ENCODE measurements at regions not wholly inside any gene's neighbourhood (a gene's known extent, or its start where the extent isn't known, plus 50 kb on each side); places are given as distances from the start of the nearest gene placed in this dataset.

DNA sequence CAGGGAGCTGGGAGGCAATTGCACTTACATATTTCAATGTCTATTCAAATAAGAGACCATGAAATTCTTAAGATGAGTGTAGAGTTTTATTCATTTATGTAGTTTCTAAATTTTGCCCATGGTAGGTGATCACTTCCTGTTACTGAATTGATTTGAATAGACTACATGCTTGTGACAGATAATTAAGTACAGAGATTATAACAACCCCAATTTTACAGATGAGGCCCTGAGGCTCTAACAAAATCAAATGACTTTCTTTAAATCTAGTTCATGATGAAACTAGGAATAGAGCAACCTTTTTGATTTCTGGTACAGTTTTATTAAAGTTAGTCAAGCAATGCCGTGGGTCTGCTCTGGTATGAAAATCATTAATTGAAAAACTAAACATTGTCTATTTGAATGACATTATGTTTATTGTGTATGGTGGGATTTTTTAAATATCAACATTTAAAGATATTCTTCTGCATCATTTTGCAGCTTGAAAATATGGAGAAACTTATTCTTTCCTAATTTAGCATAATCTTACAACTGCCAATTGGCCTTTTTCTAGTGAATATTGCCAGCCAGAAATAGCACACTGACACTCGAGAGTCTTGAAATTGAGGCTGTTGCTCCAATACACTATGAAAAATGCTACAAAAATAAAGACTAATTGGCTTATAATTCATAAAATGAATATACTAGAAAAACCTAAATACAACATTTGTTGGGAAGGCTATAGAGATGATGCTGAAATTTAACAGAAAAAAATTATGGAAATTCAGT, 308.9 kb downstream of the SLC6A15 start:
- H3K4me3 ChIP-seq (ENCODE audit: low read depth, low read length) = no peak overlapping the region
- TF ChIP-seq, protein P1, sequence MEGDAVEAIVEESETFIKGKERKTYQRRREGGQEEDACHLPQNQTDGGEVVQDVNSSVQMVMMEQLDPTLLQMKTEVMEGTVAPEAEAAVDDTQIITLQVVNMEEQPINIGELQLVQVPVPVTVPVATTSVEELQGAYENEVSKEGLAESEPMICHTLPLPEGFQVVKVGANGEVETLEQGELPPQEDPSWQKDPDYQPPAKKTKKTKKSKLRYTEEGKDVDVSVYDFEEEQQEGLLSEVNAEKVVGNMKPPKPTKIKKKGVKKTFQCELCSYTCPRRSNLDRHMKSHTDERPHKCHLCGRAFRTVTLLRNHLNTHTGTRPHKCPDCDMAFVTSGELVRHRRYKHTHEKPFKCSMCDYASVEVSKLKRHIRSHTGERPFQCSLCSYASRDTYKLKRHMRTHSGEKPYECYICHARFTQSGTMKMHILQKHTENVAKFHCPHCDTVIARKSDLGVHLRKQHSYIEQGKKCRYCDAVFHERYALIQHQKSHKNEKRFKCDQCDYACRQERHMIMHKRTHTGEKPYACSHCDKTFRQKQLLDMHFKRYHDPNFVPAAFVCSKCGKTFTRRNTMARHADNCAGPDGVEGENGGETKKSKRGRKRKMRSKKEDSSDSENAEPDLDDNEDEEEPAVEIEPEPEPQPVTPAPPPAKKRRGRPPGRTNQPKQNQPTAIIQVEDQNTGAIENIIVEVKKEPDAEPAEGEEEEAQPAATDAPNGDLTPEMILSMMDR (IDR thresholded peaks at IDR 0.05; ENCODE audit: low read depth, low read length, missing control alignments) = no peak

DNA sequence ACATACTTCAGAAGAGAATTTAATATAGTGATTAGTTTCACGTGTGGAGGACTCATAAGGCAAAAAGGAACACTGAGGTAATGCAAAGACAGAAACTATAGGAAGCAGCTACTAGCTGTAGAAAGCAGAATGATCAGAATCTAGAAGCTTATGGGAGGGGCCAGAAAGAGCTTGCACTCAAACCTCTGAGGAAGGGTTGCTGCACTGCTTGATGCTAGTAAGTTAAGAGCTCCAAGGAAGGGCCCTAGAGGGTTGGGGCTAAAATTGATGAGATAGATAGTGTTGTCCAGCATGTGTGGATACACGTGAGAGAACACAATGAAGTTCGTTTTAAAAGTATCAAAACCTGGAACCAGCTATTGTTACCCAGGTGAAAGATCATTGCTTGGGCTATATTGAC, 311.1 kb downstream of the SLC6A15 start:
- no peak for DNase-seq (ENCODE audit: low read depth)
- TF ChIP-seq, protein P1 (IDR thresholded peaks at IDR 0.05; ENCODE audit: low read depth, low read length, missing control alignments) = no peak
- no peak overlapping the region for H3K4me3 ChIP-seq (ENCODE audit: low read depth, low read length)

More for the DNA sequence above, 308.9 kb downstream of the SLC6A15 start:
- DNase-seq (ENCODE audit: low read depth) = no peak

DNA sequence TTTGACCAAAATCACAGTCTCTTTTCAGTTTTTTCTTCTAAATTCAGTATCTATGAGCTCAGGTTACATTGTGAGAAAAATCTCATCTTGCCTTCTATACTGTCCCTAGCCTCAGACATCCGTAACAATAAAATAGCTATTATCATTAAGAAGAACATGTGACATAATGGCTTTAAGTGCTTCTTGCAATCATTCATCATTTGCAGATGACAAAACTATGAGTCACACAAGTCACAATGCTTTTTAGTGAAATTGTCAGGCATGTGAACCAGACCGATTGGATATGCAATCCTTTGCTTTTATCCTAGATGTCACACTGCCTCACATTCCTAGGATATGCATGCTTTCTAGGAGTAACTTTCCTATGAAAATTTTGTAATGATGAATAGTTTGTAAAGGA, 313.1 kb downstream of the SLC6A15 start:
- H3K4me3 ChIP-seq (ENCODE audit: low read depth, low read length) = no peak overlapping the region
- TF ChIP-seq, protein P1 (IDR thresholded peaks at IDR 0.05; ENCODE audit: low read depth, low read length, missing control alignments) = no peak
- no peak for DNase-seq (ENCODE audit: low read depth)

DNA sequence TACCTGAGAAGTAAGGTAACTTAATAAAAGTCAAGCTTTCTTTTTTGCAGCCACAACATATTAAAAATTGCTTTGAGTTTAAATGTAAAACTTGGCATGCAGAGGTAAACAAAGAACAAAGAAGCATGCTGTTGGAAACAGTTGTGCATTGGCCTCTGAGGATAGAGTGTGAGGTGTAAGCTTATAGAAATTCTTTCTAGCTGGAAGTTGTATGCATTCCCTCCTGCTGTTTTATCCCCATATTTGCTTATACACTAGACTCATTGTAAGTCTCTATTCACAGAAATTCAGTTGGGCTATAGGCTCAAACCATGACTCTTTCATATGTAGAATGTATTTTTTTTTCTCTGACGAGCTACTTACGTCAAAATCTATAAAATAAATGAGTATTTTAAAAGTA, 316.3 kb downstream of the SLC6A15 start:
- no peak overlapping the region for H3K4me3 ChIP-seq (ENCODE audit: low read depth, low read length)
- no peak for DNase-seq (ENCODE audit: low read depth)
- TF ChIP-seq, protein P1 (IDR thresholded peaks at IDR 0.05; ENCODE audit: low read depth, low read length, missing control alignments) = no peak

DNA sequence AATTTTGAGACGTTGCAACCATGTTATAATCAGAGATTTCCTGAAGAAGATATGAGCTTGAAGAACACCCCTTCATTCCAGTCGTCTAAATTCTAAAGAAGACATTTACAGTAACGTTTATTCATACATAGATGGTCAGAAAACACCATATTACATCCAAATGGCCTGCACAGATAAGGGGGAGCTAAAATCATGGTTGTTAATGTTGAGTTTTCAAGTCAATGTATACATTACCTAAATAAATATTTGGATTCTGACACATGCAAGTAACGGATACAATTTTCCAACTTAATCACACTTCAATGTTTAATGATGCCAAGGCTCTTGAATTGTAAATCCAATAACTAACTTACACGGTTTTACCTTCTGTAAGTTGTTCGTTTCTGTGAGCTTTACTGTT, 318.4 kb downstream of the SLC6A15 start:
- TF ChIP-seq, protein P1 (IDR thresholded peaks at IDR 0.05; ENCODE audit: low read depth, low read length, missing control alignments) = no peak
- H3K4me3 ChIP-seq (ENCODE audit: low read depth, low read length) = no peak overlapping the region
- DNase-seq (ENCODE audit: low read depth) = no peak

DNA sequence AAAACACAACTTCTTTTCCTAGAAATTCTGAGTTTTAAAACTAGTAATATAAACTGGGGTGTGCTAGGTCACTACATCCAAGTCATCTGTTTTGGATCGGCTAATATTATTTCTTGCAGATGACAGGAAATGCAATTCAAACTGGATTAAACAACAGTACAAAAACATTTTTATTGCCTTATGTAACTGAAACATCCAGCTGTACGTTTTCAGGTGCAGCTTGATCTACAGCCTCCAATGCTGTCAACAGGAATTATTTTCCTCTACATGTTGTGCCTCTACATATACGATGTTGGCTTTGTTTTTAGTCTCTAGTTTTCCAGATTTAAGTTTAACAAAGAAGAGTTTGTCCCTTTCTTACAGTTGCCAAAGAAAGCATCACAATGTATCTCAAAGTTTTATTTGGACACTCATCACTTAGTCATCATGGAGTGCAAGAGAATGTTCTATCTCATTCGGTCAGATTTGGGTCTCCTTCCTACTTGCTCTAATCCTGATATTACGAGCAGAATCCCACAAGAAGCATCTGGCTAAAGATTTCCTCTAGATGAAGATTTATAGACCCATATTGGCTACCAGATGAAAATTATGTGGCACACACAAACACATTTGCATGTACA, 326.7 kb downstream of the SLC6A15 start:
- TF ChIP-seq, protein P1 (IDR thresholded peaks at IDR 0.05; ENCODE audit: low read depth, low read length, missing control alignments) = no peak
- no peak for DNase-seq (ENCODE audit: low read depth)
- no peak overlapping the region for H3K4me3 ChIP-seq (ENCODE audit: low read depth, low read length)
